HEK293 (cell line): ENCODE measurements at regions not wholly inside any gene's neighbourhood (a gene's known extent, or its start where the extent isn't known, plus 50 kb on each side); places are given as distances from the start of the nearest gene placed in this dataset.
A peak's percentile ranks its signal among the peaks of the same experiment; 100 is the strongest.
"Not testable (repeated sequence)": the region's sequence is repeated elsewhere in the genome, so short reads cannot be mapped to it uniquely, and the experiment has no call there.

Experiments
- CTCF ChIA-PET: fragments of 350-600 bp; formaldehyde crosslinking; extraction: SDS; loops from one replicate; lab custom pipeline; 2021; ENCODE audit warnings: antibody characterized with exemption; lab: Yijun Ruan, JAX
- POLR2A ChIA-PET: fragments of 300-600 bp; formaldehyde crosslinking; extraction: SDS; loops from one replicate; lab custom pipeline; 2020; ENCODE audit warnings: antibody characterized with exemption, inconsistent platforms; lab: Yijun Ruan, JAX
- H3K27ac ChIP-seq: fragments of 200-500 bp; sonication (Bioruptor generic); 2 replicates; pipeline ENCODE4 v1.5.1; 2014; ENCODE audit warnings: low read depth, low read length, control low read depth, inconsistent platforms; ENCODE audit errors: extremely low read depth
- H3K36me3 ChIP-seq, 2 experiments: fragments of 200-500 bp in 1 of 2; sonication (Bioruptor generic) in 1 of 2; 1 replicate in 1 of 2; 2 replicates in 1 of 2; pipeline ENCODE4 v1.5.1; 2014 to 2017; ENCODE audit warnings: inconsistent platforms in 2 of 2, low read length in 2 of 2; ENCODE audit not compliant: control insufficient read depth in 2 of 2, insufficient read depth in 1 of 2
- H3K4me1 ChIP-seq: fragments of 200-500 bp; sonication (Bioruptor generic); 2 replicates; pipeline ENCODE4 v1.5.1; 2014; ENCODE audit warnings: mild to moderate bottlenecking, low read length, inconsistent platforms; ENCODE audit not compliant: control insufficient read depth, insufficient read depth
- H3K4me3 ChIP-seq: 2 replicates; pipeline ENCODE4 v1.5.1; 2011; ENCODE audit warnings: low read depth, mild to moderate bottlenecking, control low read depth, low read length, moderate library complexity
- H3K9me3 ChIP-seq: fragments of 200-500 bp; sonication (Bioruptor generic); 2 replicates; pipeline ENCODE4 v1.5.1; 2014; ENCODE audit warnings: low read depth, low read length, inconsistent platforms; ENCODE audit not compliant: control insufficient read depth, insufficient read depth
- KLF7 ChIP-seq: fragments of 450-650 bp; formaldehyde crosslinking; IDR thresholded peaks from 2 replicates; pipeline ENCODE4 v1.5.1; 2016; ENCODE audit warnings: missing biosample characterization, missing genetic modification characterization, borderline replicate concordance
- MYNN ChIP-seq: fragments of 450-650 bp; formaldehyde crosslinking; IDR thresholded peaks from 2 replicates; pipeline ENCODE4 v1.5.1; 2016; ENCODE audit warnings: missing biosample characterization, missing genetic modification characterization, borderline replicate concordance
- PRDM10 ChIP-seq: fragments of 450-650 bp; formaldehyde crosslinking; IDR thresholded peaks from 2 replicates; pipeline ENCODE4 v1.5.1; 2016; ENCODE audit warnings: missing biosample characterization, missing genetic modification characterization
- YY1 ChIP-seq: fragments of 450-650 bp; formaldehyde crosslinking; IDR thresholded peaks from 2 replicates; pipeline ENCODE4 v1.5.1; 2018; ENCODE audit warnings: missing biosample characterization, missing genetic modification characterization
- ZBTB10 ChIP-seq: fragments of 450-650 bp; formaldehyde crosslinking; IDR thresholded peaks from 2 replicates; pipeline ENCODE4 v1.5.1; 2016; ENCODE audit warnings: missing biosample characterization, missing genetic modification characterization
- ZNF133 ChIP-seq: fragments of 450-650 bp; formaldehyde crosslinking; IDR thresholded peaks from 2 replicates; pipeline ENCODE4 v1.5.1; 2016; ENCODE audit warnings: missing biosample characterization, missing genetic modification characterization
- ZNF248 ChIP-seq: fragments of 450-650 bp; formaldehyde crosslinking; IDR thresholded peaks from 2 replicates; pipeline ENCODE4 v1.5.1; 2017; ENCODE audit warnings: missing biosample characterization, missing genetic modification characterization
- ZNF48 ChIP-seq: fragments of 450-650 bp; formaldehyde crosslinking; IDR thresholded peaks from 2 replicates; pipeline ENCODE4 v1.5.1; 2016; ENCODE audit warnings: missing biosample characterization, missing genetic modification characterization
- ZNF555 ChIP-seq: fragments of 450-650 bp; formaldehyde crosslinking; conservative IDR thresholded peaks from 2 replicates; pipeline ENCODE4 v1.5.1; 2017; ENCODE audit warnings: missing biosample characterization, mild to moderate bottlenecking, missing genetic modification characterization, inconsistent platforms
- ZNF645 ChIP-seq: fragments of 450-650 bp; formaldehyde crosslinking; IDR thresholded peaks from 2 replicates; pipeline ENCODE4; 2016; ENCODE audit warnings: missing biosample characterization, missing genetic modification characterization
- ZNF658 ChIP-seq: fragments of 450-650 bp; formaldehyde crosslinking; IDR thresholded peaks from 2 replicates; pipeline ENCODE4; 2016; ENCODE audit warnings: missing biosample characterization, missing genetic modification characterization
- ZNF843 ChIP-seq: fragments of 450-650 bp; formaldehyde crosslinking; IDR thresholded peaks from 2 replicates; pipeline ENCODE4 v1.5.1; 2016; ENCODE audit warnings: missing biosample characterization, missing genetic modification characterization

GRCh38 chr1:220448217-220448616, 79.7 kb upstream of the MARK1 start:
- H3K36me3 ChIP-seq, result no peaks in the 10 kb centered on the region
- no peak for TF ChIP-seq ZNF555 (tag by site-specific recombination)
- no peak for TF ChIP-seq ZNF843 (tag by site-specific recombination)
- CTCF ChIA-PET, result no interaction called here
- no peak overlapping the region for H3K27ac ChIP-seq
- H3K9me3 ChIP-seq, result no peaks in the 10 kb centered on the region
- POLR2A ChIA-PET, result no interaction called here
- H3K4me3 ChIP-seq, result no peak overlapping the region
- H3K4me1 ChIP-seq, result peaks cover 2% of the 10 kb centered on the region; the same call in 1 of the 2 replicates

DNA sequence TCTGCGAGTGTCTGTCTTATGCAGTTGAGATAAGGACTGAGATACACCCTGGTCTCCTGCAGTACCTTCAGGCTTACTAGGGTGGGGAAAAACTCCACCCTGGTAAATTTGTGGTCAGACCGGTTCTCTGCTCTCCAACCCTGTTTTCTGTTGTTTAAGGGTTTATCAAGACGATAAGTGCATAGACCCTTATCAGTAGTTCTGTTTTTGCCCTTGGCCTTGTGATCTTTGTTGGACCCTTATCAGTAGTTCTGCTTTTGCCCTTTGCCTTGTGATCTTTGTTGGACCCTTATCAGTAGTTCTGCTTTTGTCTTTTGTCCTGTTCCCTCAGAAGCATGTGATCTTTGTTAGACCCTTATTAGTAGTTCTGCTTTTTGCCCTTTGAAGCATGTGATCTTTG, 83.3 kb upstream of the MARK1 start:
- H3K9me3 ChIP-seq, H3K4me1 ChIP-seq, POLR2A ChIA-PET, H3K4me3 ChIP-seq, H3K36me3 ChIP-seq, H3K27ac ChIP-seq: not testable (repeated sequence)
- TF ChIP-seq ZNF133, result peak; percentile 32; the same call in 1 of the 2 replicates
- CTCF ChIA-PET, result interaction anchor here (0.6 kb wide), 1 partner anchor 9 kb away, joined by 4 read pairs; no protein-coding TSS in a partner anchor

DNA sequence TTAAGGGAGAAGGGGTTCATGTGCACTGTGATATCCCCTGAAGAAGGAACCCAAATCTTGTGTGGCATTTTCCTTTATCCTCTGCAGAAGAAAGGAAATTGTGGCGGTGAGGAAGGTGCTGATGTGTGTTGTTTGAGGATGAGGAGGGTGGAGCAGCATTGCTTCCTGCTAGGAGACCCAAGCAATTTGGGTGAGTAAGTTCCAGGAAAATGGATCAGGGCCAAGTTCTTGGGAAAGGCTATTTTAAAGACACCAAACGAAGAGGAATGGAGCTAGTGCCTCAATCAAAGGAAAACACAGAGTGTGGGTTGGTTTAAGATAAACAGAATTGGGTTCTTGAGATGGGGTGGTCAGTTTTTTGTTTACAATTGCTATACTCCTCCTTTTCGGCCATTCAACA, 86.7 kb upstream of the MARK1 start:
- POLR2A ChIA-PET, result no interaction called here
- Histone ChIP-seq H3K4me3 (no peak overlapping the region), H3K36me3 (no peaks in the 10 kb centered on the region), H3K4me1 (no peaks in the 10 kb centered on the region), H3K27ac (no peak overlapping the region), H3K9me3 (no peaks in the 10 kb centered on the region)
- TF ChIP-seq ZNF645 (tag by site-specific recombination) (no peak), KLF7 (tag by site-specific recombination) (no peak), PRDM10 (tag by site-specific recombination) (peak; percentile 51)
- CTCF ChIA-PET, result interaction anchor here (0.7 kb wide), 1 partner anchor 330 kb away, joined by 4 read pairs; no protein-coding TSS in a partner anchor

GRCh38 chr1:220438741-220439140, 89.2 kb upstream of the MARK1 start:
- Histone ChIP-seq H3K9me3 (no peaks in the 10 kb centered on the region), H3K4me1 (no peaks in the 10 kb centered on the region), H3K36me3 (no peaks in the 10 kb centered on the region), H3K27ac (no peak overlapping the region), H3K4me3 (no peak overlapping the region)
- CTCF ChIA-PET, result no interaction called here
- no peak for TF ChIP-seq MYNN (tag by site-specific recombination)
- no peak for TF ChIP-seq ZNF555 (tag by site-specific recombination)
- TF ChIP-seq ZNF133, result no peak
- TF ChIP-seq ZNF48 (tag by site-specific recombination), result no peak
- TF ChIP-seq ZNF658 (tag by site-specific recombination), result no peak
- no peak for TF ChIP-seq ZNF248 (tag by site-specific recombination)
- TF ChIP-seq YY1 (tag by site-specific recombination), result no peak
- no peak for TF ChIP-seq ZBTB10 (tag by site-specific recombination)
- POLR2A ChIA-PET, result no interaction called here
